CD4-positive, CD25-positive, alpha-beta regulatory T cell (primary cell): ENCODE measurements at regions not wholly inside any gene's neighbourhood (a gene's known extent, or its start where the extent isn't known, plus 50 kb on each side); places are given as distances from the start of the nearest gene placed in this dataset.

ENCODE experiments used
- ATAC-seq, 2 donors: fragments of 150-1000 bp; cut with Tn5 transposase; one replicate each; pipeline ENCODE4 v1.10.0; 2021; ENCODE audit warnings: low read depth in 2 of 2, moderate number of reproducible peaks in 2 of 2, moderate library complexity in 1 of 2
- DNase-seq, 3 donors: peaks; one replicate each; pipeline versions ENCODE4 v3.0.0 to v3.0.0-alpha.2; 2012 to 2022; ENCODE audit warnings: mixed read lengths in 1 of 3
- H3K27ac ChIP-seq: one replicate; pipeline ENCODE4 v1.7.0; 2013; ENCODE audit warnings: mild to moderate bottlenecking, low read length; ENCODE audit not compliant: insufficient read depth, poor library complexity, severe bottlenecking
- H3K27me3 ChIP-seq: one replicate; pipeline ENCODE4 v1.7.0; 2013; ENCODE audit warnings: low read length; ENCODE audit not compliant: control insufficient read depth, insufficient read depth
- H3K36me3 ChIP-seq: one replicate; pipeline ENCODE4 v1.7.0; 2013; ENCODE audit warnings: mild to moderate bottlenecking, low read length, moderate library complexity; ENCODE audit not compliant: control insufficient read depth, insufficient read depth
- H3K4me1 ChIP-seq: 2 replicates; pipeline ENCODE4 v1.7.0; 2013; ENCODE audit warnings: mild to moderate bottlenecking, low read length; ENCODE audit not compliant: insufficient read depth, control insufficient read depth, poor library complexity, severe bottlenecking
- H3K4me3 ChIP-seq: one replicate; pipeline ENCODE4 v1.7.0; 2013; ENCODE audit warnings: low read depth, mild to moderate bottlenecking, low read length, moderate library complexity
- H3K9me3 ChIP-seq, 2 experiments: 1 replicate in 1 of 2; 2 replicates in 1 of 2; pipeline ENCODE4 v1.7.0; 2013; ENCODE audit warnings: low read length in 2 of 2, mild to moderate bottlenecking in 1 of 2, moderate library complexity in 1 of 2; ENCODE audit not compliant: control insufficient read depth in 2 of 2
- H3K27ac Mint-ChIP-seq, 3 donors: one replicate each; pipeline ENCODE4 v1.8.0; 2020 to 2022; ENCODE audit warnings: mild to moderate bottlenecking in 3 of 3, mixed read lengths in 3 of 3, moderate library complexity in 2 of 3
- H3K27me3 Mint-ChIP-seq: one replicate; pipeline ENCODE4 v1.8.0; 2022; ENCODE audit warnings: mild to moderate bottlenecking, mixed read lengths
- H3K36me3 Mint-ChIP-seq: one replicate; pipeline ENCODE4 v1.8.0; 2020; ENCODE audit warnings: mixed read lengths
- H3K4me1 Mint-ChIP-seq, 4 donors: one replicate each; pipeline ENCODE4 v1.8.0; 2020 to 2022; ENCODE audit warnings: mixed read lengths in 4 of 4, mild to moderate bottlenecking in 1 of 4
- H3K4me3 Mint-ChIP-seq, 4 donors: one replicate each; pipeline ENCODE4 v1.8.0; 2020 to 2022; ENCODE audit warnings: mild to moderate bottlenecking in 4 of 4, mixed read lengths in 4 of 4, moderate library complexity in 3 of 4
- H3K9me3 Mint-ChIP-seq, 7 donors: one replicate each; pipeline ENCODE4 v1.8.0; 2020 to 2022; ENCODE audit warnings: mixed read lengths in 7 of 7, mild to moderate bottlenecking in 3 of 7, moderate library complexity in 2 of 7

DNA sequence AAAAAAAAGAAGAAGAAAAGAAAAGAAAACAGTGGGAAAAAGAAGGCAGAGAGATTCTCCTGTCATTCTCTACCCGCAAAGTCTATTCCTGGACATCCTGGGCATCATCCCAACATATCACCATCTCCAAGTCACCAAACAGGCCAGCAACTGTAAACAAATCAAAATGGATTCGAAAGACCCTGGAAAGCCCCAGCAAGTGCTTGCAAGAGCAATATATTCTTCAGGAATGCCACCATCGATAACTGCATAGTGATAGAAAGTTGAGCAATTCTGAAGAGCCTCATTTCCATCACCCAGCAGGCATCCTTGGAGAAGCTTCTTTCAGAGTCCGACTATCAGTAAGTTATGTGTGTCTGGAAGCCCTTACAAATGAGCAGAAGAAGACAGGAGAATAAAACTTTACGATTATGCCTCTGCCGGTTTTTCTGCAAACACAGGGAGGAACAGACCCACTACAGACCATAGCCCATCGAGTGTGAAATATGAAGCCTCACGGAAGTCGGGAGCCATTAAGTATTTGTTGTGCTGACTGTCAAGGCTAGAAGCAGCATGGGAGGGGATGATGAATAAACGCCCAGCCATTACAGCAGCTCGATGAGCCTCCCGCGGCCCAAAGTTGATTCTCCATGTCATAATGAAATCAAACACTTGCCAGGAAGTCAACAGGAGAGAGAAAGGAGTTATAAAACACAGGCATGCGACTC is 64.5 kb upstream of the SEC14L1 start:
- Histone ChIP-seq H3K4me3 (no peak overlapping the region), H3K27ac (no peak overlapping the region), H3K9me3 (no peaks in the 10 kb centered on the region), H3K4me1 (no peaks in the 10 kb centered on the region), H3K36me3 (no peaks in the 10 kb centered on the region), H3K27me3 (peaks cover 3% of the 10 kb centered on the region)
- no peak overlapping the region for H3K27ac Mint-ChIP-seq
- DNase-seq (no peak), ATAC-seq (no peak)
- no peak overlapping the region for H3K4me3 Mint-ChIP-seq
- H3K4me1 Mint-ChIP-seq: no peaks in the 10 kb centered on the region
- peaks cover 20% of the 10 kb centered on the region for H3K27me3 Mint-ChIP-seq
- H3K9me3 Mint-ChIP-seq: no peaks in the 10 kb centered on the region
- peaks cover 3% of the 10 kb centered on the region for H3K36me3 Mint-ChIP-seq

DNA sequence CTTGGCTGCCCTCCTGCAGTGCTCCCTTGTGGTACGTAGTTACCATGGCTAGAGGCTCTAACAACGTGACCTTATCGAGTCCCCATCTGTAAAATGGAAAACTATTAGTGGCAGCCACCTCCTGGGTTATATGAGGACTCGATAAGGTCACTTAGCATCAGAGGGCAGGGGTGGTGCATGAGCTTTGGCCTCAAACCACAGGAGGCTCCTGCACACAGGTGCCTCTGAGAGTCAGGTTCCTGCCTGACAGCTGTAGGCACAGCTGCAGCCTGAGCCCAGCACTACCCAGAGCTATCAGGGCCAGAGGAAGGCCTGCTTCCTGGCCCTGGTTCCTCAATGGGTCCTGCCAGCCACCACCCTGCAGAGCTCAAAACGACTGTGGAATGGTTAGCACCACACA is 57.2 kb upstream of the SEC14L1 start:
- Histone ChIP-seq H3K27ac (no peak overlapping the region), H3K4me1 (peaks cover 17% of the 10 kb centered on the region), H3K27me3 (no peaks in the 10 kb centered on the region), H3K4me3 (no peak overlapping the region), H3K36me3 (no peaks in the 10 kb centered on the region), H3K9me3 (no peaks in the 10 kb centered on the region)
- Mint-ChIP-seq H3K27ac (no peak overlapping the region), H3K27me3 (peaks cover 18% of the 10 kb centered on the region), H3K9me3 (peaks cover 0 to 3% (median 0%) of the 10 kb centered on the region in 7 donors), H3K4me3 (no peak overlapping the region), H3K4me1 (peaks cover 4 to 23% (median 15%) of the 10 kb centered on the region in 4 donors), H3K36me3 (no peaks in the 10 kb centered on the region)
- ATAC-seq: no peak
- no peak for DNase-seq

- no peak for ATAC-seq
- Histone ChIP-seq H3K36me3 (peaks cover 6% of the 10 kb centered on the region), H3K4me1 (peaks cover 34% of the 10 kb centered on the region), H3K9me3 (no peaks in the 10 kb centered on the region), H3K27me3 (no peaks in the 10 kb centered on the region), H3K27ac (no peak overlapping the region), H3K4me3 (no peak overlapping the region)
- Mint-ChIP-seq H3K27me3 (peaks cover 21% of the 10 kb centered on the region), H3K4me1 (peaks cover 6 to 47% (median 29%) of the 10 kb centered on the region in 4 donors), H3K9me3 (peaks cover 0 to 3% (median 0%) of the 10 kb centered on the region in 7 donors), H3K27ac (peak overlapping the region; percentile 69 to 87 (median 76)), H3K36me3 (peaks cover 8% of the 10 kb centered on the region), H3K4me3 (peak overlapping the region in 3 of 4 donors; percentile 34 to 77 (median 66))
- peak in 1 of 3 donors; percentile 24 for DNase-seq
Observed at GRCh38 chr17:77085926-77086432, 54.8 kb upstream of the SEC14L1 start.

- Mint-ChIP-seq H3K27ac (peak overlapping the region; percentile 69 to 87 (median 76)), H3K4me3 (peak overlapping the region; percentile 34 to 84 (median 72)), H3K9me3 (peaks cover 0 to 3% (median 0%) of the 10 kb centered on the region in 7 donors), H3K27me3 (peaks cover 21% of the 10 kb centered on the region), H3K4me1 (peaks cover 6 to 52% (median 31%) of the 10 kb centered on the region in 4 donors), H3K36me3 (peaks cover 8% of the 10 kb centered on the region)
- Histone ChIP-seq H3K27me3 (no peaks in the 10 kb centered on the region), H3K4me3 (peak overlapping the region; percentile 17), H3K36me3 (peaks cover 10% of the 10 kb centered on the region), H3K9me3 (no peaks in the 10 kb centered on the region), H3K4me1 (peaks cover 34% of the 10 kb centered on the region), H3K27ac (no peak overlapping the region)
- ATAC-seq: peak in 1 of 2 donors; percentile 19
- peak; percentile 63 to 73 (median 68) for DNase-seq
Observed at GRCh38 chr17:77086433-77087010, 54.2 kb upstream of the SEC14L1 start.

DNA sequence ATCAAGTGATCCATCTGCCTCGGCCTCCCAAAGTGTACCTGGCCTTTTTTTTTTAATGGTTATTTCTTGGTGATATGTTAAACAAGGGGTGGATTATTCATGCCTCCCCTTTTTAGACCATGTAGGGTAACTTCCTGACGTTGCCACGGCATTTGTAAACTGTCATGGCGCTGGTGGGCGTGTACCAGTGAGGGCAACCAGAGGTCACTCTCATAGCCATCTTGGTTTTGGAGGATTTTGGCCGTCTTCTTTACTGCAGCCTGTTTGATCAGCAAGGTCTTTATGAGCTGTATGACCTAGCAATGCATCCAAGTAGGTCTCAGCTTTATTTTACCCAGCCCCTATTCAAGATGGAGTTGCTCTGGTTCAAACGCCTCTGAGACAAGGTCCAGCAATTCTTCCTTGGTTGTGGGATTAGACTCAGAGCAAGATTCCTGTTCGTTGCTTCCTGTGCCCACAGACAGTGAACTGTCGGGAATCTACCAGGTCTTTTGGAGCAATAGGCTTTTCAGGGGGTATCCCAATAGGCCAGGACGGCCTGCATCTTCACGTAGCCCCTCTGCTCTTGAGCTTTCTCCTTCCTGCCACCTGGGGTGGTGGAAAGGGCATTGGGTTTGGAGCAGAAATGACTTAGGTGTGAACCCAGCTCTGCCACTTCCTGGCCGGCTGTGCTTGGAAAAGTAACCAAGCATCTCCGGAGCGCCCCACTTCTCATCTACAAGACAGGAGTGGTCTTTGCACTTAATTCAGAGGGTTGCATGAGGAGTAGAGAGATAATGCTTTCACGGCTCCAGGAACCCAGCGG is 52.9 kb upstream of the SEC14L1 start:
- peak overlapping the region; percentile 92 to 100 (median 98) for H3K27ac Mint-ChIP-seq
- ATAC-seq (no peak), DNase-seq (no peak)
- H3K27me3 Mint-ChIP-seq: peaks cover 15% of the 10 kb centered on the region
- no peaks in the 10 kb centered on the region for H3K27me3 ChIP-seq
- peaks cover 34% of the 10 kb centered on the region for H3K4me1 ChIP-seq
- peak overlapping the region; percentile 97 to 99 (median 98) for H3K4me3 Mint-ChIP-seq
- H3K27ac ChIP-seq: peak overlapping the region; percentile 94
- peaks cover 15% of the 10 kb centered on the region for H3K36me3 Mint-ChIP-seq
- no peaks in the 10 kb centered on the region for H3K9me3 Mint-ChIP-seq
- peaks cover 6 to 62% (median 39%) of the 10 kb centered on the region in 4 donors for H3K4me1 Mint-ChIP-seq
- H3K36me3 ChIP-seq: peaks cover 19% of the 10 kb centered on the region
- no peaks in the 10 kb centered on the region for H3K9me3 ChIP-seq
- peak overlapping the region; percentile 93 for H3K4me3 ChIP-seq

- Mint-ChIP-seq H3K27ac (peak overlapping the region; percentile 92 to 100 (median 98)), H3K4me3 (peak overlapping the region; percentile 97 to 99 (median 98)), H3K9me3 (no peaks in the 10 kb centered on the region), H3K27me3 (peaks cover 15% of the 10 kb centered on the region), H3K36me3 (peaks cover 20% of the 10 kb centered on the region), H3K4me1 (peaks cover 6 to 66% (median 41%) of the 10 kb centered on the region in 4 donors)
- Histone ChIP-seq H3K36me3 (peaks cover 26% of the 10 kb centered on the region), H3K4me1 (peaks cover 34% of the 10 kb centered on the region), H3K27ac (peak overlapping the region; percentile 94), H3K4me3 (peak overlapping the region; percentile 93), H3K9me3 (no peaks in the 10 kb centered on the region), H3K27me3 (no peaks in the 10 kb centered on the region)
- ATAC-seq: peak; percentile 90 to 92
- DNase-seq: peak; percentile 84 to 95 (median 86)
Observed at GRCh38 chr17:77088455-77089123, 52.2 kb upstream of the SEC14L1 start.

- Histone ChIP-seq H3K4me3 (peak overlapping the region; percentile 93), H3K36me3 (peaks cover 31% of the 10 kb centered on the region), H3K4me1 (peaks cover 34% of the 10 kb centered on the region), H3K27ac (peak overlapping the region; percentile 94), H3K27me3 (no peaks in the 10 kb centered on the region), H3K9me3 (no peaks in the 10 kb centered on the region)
- peak overlapping the region; percentile 97 to 99 (median 98) for H3K4me3 Mint-ChIP-seq
- H3K9me3 Mint-ChIP-seq: no peaks in the 10 kb centered on the region
- H3K4me1 Mint-ChIP-seq: peaks cover 6 to 66% (median 41%) of the 10 kb centered on the region in 4 donors
- H3K27ac Mint-ChIP-seq: peak overlapping the region; percentile 92 to 100 (median 98)
- ATAC-seq (no peak), DNase-seq (peak in 1 of 3 donors; percentile 48)
- peaks cover 15% of the 10 kb centered on the region for H3K27me3 Mint-ChIP-seq
- peaks cover 20% of the 10 kb centered on the region for H3K36me3 Mint-ChIP-seq
Observed at GRCh38 chr17:77089124-77089490, 51.7 kb upstream of the SEC14L1 start.
